ENCODE measurements at regions not wholly inside any gene's neighbourhood (a gene's known extent, or its start where the extent isn't known, plus 50 kb on each side); places are given as distances from the start of the nearest gene placed in this dataset.

DNA sequence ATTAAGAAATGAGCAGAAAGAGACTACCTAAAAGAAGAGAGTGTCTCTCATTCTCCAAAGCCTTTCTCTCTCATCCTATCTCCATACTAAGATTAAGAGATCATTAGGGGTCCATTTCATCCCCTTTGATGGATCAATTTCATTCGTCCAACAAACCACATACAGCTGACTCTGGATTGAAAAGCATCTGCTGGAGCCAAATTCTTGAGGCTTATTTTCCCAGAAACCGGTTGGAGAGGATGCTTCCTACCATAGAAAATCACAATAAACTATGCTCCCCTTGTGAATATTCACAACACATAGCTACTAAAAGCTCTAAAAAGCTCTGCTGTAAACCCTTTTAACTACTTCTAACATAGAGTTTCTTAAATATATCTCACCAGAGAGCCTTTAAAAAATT is 755.0 kb upstream of the ZNF608 start:
- DNase-seq (ENCODE audit: low spot score), result no peak

DNA sequence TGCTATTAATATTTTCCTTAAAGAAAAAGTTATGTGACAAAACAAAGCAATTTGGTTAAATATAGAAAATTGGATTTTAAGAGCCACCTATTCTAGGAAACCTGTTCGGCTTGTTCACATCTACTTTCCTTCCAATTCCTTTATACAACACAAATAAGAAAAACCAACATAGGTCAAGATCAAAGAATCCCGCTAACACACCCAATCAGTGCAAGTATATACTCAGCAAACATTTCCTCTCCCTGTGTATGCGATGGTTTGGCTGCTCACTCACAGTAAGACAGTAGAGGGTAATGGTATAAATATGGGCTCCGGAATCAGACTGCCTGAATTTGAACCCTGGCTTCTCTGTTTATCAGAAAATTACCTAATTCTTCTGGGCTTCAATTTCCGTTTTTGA is 757.5 kb upstream of the ZNF608 start:
- DNase-seq (ENCODE audit: low spot score), result no peak

DNA sequence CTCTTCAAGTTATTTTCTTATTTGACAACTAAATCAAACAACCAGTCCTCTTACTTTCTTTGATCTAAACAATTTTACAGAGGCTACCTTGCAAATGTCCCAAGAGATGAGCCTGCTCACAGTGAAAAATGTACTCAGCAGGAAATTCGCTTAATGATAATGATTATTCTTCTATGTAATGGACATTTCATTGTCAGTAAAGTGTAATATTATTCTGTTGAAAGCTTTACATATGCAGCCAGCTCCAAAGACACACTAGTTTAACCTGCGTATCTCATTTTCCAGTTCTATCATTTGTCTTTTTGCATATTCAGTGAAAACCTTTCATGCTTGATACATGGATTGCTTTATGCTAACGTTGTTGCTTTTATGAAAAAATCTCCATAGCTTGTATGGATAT is 758.7 kb upstream of the ZNF608 start:
- DNase-seq (ENCODE audit: low spot score), result no peak

DNA sequence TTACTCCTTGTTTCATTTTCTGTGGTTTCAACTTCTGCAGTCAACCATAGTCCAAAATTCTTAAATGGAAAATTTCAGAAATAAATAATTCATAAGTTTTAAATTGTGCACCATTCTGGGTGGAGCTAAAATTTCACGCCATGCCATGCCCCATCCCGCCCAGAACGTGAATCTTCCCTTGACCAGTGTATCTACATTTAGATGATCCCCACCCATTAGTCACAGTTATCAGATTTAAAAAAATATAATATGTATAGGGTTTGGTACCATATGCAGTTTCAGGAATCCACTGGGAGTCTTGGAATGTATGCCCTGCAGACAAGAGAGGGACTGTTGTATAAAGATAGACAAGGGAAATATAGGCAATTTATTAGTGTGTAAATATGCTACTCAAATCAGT is 759.7 kb upstream of the ZNF608 start:
- DNase-seq (ENCODE audit: low spot score), result no peak

DNA sequence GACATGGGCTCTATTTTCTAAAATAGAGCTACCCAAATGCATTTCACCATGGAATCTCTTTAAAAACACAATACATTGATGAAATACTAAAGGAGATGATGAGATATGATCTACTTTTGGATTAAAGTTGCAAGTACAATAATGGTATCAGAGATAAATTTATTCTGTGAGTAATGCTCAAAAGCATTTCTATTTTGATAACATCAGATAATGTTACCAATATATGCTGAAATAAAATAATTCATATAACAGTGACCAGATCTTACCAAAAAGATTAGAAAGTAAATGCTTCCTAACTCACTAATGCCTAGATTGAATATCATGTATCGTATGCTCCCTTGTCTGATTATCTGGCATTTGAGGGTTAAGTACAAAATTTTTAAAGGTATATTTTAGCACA is 761.8 kb upstream of the ZNF608 start:
- no peak for DNase-seq (ENCODE audit: low spot score)

DNA sequence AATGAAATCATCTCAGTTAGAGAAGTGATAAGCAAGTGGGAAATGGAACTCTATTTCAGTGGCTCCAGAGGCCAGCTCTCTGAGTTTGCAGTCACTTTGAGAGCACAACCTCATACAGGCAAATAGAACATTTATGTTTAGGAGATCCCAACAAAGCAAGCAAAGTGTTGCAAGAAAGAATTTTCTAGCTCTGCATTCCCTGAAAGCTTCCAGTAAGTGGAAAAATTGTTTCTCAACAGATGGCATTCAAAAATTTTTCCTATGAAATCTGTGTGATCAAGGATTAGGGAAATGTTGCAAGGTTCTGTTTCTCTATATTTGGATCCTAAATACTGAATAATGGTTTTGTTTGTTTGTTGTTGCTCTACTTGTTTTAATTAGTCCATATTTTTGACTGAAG is 764.2 kb upstream of the ZNF608 start:
- no peak for DNase-seq (ENCODE audit: low spot score)

DNA sequence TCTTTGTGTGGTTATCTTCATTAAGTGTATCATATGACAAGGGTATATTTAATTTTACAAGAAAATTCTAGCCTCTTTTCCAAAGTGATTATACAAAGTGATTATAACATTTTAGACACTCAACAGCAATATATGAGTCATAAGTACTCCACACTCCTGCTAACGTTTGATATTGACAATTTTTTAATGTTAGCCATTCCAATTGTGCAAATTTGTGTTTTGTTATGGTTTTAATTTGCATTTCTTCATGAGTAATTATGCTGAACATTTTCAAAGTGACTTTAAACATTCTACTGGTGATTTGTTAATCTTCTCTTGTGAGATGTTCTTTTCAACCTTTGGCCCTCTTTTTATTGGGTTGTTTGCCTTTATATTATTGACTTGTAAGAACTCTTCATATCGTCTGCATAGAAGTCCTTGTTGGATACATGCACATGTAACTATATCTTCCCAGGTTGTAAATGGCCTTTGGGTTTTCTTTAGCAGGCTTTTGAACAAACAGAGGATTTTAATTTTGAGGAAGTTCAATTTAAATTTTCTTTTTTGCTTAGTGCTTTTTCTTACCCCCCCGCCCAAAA is 771.6 kb upstream of the ZNF608 start:
- no peak for DNase-seq (ENCODE audit: low spot score)

DNA sequence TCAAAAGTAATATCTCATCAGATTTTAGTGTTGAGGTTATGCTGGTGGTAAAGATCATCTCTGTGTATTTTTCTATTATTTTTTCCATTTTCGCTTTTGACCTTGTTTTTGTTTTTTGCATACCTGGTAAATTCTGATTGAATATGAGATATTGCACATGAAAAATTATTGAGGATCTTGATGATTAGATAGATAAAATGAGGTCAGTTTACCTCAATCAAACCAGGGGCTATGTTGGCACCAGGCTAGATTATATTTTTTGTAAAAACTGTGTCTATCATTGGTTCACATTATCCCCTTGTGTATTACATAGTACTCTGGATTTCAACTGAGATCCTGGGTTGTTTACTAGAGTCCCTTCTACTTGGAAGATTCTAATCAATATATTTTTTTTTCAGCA is 774.9 kb upstream of the ZNF608 start:
- DNase-seq (ENCODE audit: low spot score), result no peak

DNA sequence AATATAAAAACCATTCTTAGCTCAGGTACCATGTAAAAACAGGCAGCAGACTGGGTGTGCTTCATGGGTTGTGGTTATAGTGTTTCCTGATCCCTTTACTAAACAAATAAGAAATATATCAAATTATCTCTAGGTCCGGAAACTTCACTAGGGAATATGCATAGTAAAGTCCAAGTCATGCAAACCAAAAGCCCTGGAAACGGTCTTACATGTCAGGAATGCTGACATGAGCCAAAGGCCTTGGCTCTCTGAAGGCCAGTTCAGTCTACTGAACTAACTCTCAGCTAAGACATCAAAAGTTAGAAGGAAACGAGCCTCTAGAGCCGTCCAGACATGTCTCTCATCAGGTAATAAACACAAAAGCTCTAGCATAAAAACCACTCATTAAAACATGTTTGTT is 778.9 kb upstream of the ZNF608 start:
- no peak for DNase-seq (ENCODE audit: low spot score)

DNA sequence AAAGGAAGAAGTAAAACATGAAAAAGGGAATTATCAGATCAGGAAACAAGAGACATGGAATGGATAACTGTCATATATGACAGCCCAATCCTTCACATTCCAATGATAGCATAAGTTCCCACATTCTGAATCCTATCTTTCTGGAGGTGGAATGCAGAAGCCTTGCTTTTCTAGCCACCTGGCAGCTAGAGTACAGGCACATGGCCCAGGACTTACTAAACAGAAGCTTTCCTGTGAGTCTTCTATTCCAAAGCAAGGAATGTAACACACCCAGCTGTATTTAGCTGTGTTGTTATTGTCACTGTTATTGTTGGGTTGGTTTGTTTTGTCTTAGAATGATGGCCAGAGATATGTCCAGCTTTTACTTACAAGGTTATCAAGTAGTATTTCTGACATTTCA is 780.5 kb upstream of the ZNF608 start:
- no peak for DNase-seq (ENCODE audit: low spot score)

DNA sequence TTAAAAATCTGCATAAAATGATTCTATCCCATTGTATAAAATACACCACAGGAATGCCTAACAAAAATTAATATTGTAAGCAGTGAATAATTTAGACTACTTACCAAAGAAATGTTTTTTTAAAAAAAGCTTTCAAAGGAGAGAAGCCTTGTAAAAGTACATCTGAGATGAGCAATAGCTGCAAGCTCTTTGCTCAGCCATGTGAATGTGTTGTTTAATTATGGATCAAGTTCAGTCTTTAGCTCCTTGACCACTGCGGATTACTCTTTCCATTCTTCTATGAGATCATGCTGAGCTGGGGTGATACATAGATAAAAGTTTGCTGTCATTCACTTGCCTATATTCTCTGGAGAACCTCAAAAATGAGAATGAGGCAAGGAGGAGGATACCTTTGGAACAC is 782.4 kb upstream of the ZNF608 start:
- no peak for DNase-seq (ENCODE audit: low spot score)

DNA sequence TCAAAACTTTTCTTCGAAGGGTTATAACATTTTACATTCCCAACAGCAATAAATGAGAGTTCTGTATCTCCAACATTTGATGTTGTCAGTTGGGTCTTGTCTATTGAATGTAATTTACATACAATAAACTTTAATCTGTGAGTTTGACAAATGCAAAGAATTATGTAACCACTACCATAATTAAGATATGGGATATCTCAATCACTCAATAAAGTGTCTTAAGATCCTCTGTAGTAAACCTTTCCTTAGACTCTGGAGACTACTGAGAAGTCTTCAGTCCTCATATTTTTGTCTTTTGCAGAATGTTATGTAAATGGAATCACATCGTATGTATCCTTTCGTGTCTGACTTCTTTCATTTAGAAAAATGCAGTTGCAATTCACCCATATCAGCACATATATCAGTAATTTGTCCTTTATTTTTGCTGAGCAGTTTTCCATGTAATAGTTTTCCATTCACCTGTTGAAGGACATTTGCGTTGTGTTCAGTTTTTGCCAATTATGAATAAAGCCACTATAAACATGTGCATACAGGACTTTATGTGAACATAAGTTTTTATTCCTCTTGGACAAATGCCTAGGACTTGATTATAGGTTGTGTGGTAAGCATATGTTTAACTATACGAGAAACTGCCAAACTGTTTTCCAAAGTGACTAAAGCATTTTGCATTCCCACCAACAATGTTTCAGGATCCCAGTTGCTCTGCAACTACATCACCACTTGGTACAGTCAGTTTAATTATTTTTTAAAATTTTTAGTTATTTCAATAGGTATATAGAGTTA is 784.6 kb upstream of the ZNF608 start:
- no peak for DNase-seq (ENCODE audit: low spot score)

DNA sequence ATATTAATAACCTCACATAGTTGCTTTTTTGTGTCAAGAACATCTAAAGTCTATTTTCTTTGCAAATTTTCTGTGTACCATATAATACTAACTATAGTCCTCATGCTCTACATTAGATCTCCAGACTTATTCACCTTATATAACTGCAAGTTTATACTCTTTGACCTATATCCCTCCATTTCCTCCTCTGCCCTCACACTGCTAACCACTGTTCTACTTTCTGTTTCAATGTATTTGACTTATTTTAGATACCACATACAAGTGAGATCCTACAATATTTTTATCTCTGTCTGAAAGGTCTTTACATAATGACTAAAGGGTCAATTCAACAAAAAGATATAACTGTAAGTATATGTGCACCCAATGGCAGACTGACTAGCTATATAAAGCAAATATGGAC is 789.7 kb upstream of the ZNF608 start:
- no peak for DNase-seq (ENCODE audit: low spot score)

DNA sequence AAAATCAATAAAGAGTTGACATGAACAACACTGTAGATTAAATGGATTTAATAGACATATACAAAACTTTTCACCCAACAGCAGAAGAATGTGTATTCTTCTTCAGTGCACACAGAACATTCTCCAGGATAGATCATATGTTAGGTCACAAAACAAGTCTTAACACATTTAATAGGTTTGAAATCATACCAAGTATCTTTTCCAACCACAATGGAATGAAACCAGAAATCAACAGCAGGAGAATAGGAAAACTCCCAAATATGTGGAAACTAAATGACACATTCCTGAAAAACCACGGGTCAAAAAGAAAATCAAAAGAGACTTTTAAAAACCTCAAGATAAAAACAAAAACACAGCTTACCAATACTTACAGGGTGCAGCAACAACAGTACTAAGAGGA is 790.1 kb upstream of the ZNF608 start:
- DNase-seq (ENCODE audit: low spot score), result peak; percentile 67

DNA sequence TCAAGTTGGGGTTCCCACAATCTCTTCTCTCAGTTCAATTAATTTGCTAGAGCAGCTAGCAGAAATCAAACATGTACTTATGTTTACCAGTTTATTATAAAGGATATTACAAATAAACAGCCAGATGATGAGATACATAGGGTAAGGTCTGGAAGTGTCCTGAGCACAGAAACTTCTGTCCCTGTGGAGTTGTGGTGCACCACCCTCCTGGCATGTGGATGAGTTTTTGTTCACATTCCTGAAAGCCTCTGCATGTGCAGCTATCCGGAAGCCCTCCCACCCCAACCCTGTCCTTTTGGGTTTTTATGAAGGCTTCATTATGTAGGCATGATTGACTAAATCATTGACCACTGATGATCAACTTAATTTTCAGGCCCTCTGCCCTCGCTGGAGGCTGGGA is 791.2 kb upstream of the ZNF608 start:
- no peak for DNase-seq (ENCODE audit: low spot score)

DNA sequence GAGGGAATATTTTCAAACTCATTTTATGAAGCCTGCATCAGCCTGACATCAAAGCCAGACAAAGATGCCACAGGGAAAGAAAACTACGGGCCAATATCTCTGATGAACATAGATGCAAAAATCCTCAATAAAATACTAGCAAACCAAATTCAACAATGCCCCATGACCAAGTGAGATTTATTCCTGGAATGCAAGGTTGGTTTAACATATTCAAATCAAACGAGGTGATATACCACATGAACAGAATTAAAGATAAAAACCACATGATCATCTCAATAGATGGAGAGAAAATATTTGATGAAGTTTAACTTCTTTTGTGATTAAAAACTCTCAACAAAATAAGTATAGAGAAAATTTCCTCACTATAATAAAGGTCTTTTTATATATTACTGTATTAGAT is 792.0 kb upstream of the ZNF608 start:
- no peak for DNase-seq (ENCODE audit: low spot score)

DNA sequence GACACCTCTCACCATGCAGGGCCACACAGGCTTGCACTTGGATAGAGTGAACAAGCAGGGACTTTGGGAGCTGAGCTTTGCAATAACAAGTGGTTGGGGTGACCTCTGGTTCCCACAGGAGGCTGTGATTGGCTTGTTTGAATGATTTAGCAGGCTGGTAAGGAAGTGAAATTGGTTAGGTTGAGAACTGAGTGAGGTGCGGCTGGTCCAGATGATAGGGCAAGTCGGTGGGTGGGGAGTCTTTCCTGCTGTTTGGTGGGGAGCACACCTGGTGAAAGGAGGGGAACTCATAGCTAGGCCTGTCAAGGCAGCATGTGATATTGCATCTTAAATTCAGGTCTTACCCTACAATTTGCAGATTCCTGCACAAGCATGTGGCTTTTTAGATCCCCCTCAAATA is 794.6 kb upstream of the ZNF608 start:
- DNase-seq (ENCODE audit: low spot score), result no peak

DNA sequence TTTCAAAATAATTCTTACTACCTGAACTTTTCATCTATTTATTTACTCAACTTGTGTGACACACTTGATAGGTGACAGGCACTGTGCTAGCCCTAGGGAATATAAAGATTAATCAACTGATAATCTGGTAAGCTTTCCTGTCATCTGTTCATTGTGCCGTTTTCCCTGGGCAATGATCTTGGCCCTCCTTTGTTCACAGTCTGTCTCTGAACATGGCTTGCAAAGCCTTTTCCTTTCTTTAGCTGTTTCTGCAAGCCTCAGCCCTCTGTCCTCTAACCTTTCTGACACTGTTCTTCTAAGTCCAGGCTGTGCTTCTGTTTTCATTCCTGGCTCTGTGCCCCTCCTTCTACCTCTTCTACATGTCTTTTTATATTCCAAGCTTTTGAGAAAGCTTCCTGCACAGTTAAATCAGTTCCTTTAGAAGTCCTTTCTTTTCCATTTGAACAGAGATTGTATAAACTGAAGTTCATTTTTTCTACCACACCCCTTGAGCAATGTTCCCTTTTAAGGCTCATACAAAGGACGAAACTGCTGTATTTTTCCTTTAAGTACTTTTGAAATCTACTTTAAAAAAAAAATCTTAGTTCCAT is 803.0 kb upstream of the ZNF608 start:
- peak; percentile 23 for DNase-seq (ENCODE audit: low spot score)

DNA sequence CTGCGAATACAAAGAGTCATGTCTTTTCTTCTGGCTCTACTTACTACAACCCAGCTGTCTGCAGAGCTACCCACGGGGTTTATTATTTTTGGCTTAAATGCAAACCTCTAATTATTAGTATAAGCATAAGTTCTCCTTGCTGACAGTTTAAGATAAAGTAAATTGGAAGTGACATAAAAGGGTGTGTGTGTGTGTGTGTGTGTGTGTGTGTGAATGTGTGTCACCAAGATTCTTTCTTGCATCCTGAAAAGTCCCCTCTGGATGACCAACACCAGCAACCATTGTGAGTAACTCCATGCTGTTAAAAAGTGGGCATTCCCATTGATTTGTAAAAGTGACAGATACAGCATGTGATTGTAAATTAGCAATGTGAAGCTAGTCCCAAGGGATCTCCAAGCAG is 803.8 kb upstream of the ZNF608 start:
- DNase-seq (ENCODE audit: low spot score), result peak; percentile 90

DNA sequence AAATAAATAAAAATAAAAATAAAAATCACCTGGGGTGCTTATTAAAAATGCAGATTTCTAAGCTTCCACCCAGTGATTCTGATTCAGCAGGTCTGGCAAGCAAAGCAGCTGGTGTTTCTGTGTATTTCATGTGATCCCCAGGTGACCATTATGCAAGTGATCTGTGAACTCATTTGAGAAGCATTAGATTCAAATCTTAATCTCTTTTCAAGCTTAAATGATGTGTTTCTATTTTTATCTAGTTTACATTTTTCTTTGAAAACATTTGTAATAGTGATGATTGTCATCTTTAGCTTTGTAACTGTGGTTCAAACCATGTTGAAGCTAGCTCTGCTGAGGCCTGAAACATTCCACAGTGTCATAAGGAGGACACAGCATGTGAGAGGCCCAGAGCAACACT is 804.8 kb upstream of the ZNF608 start:
- DNase-seq (ENCODE audit: low spot score), result no peak

DNA sequence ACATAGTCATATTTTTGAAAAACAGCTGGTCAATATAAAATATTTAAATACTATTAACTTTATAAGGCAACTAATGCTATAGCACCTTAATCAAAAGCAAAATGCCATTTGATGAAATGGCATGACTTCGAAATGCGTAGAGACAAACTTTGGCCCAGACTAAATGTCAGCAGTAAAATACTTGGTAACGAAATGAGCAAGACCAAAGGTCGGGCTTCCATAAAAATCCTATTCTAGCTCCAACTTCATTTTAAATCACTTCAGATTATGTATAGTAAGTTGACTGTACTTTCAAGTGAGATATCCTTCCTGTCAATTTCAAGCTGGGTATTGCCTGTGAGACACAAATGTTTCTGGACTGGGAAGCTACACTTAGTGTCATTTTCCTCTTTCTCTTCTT is 805.4 kb upstream of the ZNF608 start:
- no peak for DNase-seq (ENCODE audit: low spot score)

DNA sequence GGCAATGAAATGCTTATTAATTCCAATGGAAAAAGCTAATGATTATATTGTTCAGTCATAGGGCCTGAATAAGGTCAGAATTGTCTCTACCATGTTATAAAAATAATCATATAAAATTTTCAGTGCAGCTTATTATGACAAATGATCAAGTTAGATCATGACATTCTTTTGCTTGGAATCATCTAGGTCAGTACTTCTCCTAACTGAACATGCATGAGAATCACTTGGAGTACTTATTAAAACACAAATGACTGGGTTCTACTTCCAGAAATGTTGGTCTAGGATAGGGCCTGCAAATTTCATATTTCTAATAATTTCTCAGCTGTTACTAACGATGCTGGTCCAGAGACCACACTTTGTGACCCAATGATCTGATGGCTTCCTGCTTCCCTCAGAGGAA is 806.0 kb upstream of the ZNF608 start:
- DNase-seq (ENCODE audit: low spot score), result no peak

DNA sequence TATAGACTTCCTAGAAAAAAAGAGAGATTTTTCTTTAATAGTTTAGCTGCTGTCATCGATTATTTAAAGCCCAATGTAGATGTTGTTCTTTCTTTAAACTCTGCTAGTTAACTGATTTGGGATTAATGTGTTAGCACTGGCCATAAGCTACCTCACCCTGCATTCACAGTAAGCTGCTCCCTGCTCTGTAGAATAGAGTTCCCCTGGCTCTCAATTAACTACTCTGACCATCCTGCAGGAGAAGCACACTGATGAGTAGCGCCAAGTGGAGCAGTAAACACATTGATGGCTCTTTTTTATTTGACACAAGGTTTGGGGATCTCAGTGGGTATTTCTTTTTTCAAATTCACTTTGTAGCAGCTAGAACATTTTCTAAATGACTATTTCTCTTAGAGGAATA is 807.9 kb upstream of the ZNF608 start:
- DNase-seq (ENCODE audit: low spot score), result no peak

DNA sequence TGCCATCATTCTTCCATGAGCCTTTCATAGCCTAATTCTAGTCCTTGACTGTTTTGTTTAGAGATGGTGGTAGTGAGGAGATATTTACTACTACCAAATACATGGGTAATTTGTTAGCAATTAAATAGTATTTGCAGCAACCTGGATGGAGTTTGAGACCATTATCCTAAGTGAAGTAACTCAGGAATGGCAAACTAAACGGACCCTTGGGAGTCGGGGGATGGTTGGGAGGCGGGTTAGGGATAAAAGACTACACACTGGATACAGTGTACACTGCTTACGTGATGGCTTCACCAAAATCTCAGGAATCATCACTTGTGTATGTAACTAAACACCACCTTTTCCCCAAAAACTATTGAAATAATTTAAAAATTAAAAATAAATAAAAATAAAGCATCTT is 809.2 kb upstream of the ZNF608 start:
- DNase-seq (ENCODE audit: low spot score), result no peak

All from H4 (cell line).